ENCODE measurements at regions not wholly inside any gene's neighbourhood (a gene's known extent, or its start where the extent isn't known, plus 50 kb on each side); places are given as distances from the start of the nearest gene placed in this dataset.

DNA sequence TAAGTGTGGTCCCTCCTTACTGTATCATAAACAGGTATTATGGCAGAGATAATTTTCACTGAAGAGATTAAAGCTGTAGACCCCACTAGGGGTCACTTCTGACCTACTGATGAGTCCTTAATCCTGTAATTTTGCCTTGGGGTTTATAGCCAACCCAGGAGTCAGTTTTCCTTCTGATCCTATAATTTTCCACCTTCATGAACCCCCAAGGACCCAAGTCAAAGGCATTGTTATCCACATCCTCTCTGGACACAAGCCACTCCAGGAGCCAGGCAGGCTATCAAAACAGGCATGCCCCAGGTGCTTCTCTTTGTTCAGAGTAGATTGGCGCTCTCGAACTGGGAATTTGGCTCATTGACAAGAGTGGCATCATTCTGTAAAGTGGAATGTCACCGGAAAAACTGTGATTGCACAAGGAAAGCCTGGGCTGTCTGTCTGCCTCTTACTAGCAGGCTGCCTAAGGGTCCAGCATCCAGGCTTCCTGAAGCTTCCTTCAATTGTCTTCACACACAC is 1523.2 kb upstream of the FLRT2 start:
- DNase-seq (ENCODE audit: low read depth in 2 of 3, low spot score in 2 of 3) = no peak

DNA sequence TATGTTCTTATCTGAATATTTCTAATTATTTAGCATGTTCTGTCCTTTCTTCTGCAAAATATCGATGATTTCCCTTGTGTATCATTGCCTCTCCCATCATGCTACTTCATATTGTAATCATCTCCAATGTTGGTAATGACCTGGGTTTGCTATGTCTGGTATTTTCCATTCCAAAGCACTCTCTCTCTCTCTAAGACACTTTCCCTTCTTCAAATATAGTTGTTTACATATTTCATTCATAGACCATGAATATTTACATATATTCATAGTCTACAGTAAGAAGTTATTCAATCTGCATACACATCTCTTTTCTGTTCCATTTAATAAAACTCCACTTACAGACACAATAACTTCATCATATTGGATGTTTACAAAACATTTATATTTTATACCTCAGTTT is 1516.5 kb upstream of the FLRT2 start:
- no peak for DNase-seq (ENCODE audit: low read depth in 2 of 3, low spot score in 2 of 3)

DNA sequence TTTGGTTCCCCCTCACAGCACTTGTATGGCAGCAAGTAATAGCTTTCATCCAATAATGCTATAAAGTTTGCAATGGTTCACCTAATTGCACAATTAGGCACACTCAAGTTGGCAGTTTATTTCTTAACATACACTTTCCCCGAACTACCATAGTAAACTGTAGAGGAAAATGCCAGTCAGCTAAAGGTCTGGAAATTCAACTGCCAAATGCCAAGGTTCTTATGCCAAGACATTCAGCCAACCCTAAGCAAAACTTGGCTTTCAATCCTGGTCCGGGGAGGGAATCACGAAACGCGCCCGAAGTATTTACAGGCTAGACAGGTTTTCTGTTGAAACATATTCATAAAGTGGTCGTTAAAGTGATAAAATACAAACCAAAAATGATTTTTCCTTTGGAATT is 1512.4 kb upstream of the FLRT2 start:
- DNase-seq (ENCODE audit: low read depth in 2 of 3, low spot score in 2 of 3) = no peak

DNA sequence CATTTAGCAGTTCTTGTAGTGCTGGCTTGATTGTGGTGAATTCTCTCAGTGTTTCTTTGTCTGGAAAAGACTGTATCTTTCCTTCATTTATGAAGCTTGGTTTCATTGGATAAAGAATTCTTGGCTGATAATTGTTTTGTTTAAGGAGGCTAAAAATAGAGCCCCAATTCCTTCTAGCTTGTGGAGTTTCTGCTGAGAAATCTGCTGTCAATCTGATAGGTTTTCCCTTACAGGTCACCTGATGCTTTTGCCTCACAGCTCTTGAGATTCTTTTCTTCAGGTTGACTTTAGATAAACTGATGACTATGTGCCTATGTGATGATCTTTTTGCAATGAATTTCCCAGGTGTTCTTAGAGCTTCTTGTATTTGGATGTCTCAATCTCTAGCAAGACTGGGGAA is 1508.5 kb upstream of the FLRT2 start:
- DNase-seq (ENCODE audit: low read depth in 2 of 3, low spot score in 2 of 3) = no peak

DNA sequence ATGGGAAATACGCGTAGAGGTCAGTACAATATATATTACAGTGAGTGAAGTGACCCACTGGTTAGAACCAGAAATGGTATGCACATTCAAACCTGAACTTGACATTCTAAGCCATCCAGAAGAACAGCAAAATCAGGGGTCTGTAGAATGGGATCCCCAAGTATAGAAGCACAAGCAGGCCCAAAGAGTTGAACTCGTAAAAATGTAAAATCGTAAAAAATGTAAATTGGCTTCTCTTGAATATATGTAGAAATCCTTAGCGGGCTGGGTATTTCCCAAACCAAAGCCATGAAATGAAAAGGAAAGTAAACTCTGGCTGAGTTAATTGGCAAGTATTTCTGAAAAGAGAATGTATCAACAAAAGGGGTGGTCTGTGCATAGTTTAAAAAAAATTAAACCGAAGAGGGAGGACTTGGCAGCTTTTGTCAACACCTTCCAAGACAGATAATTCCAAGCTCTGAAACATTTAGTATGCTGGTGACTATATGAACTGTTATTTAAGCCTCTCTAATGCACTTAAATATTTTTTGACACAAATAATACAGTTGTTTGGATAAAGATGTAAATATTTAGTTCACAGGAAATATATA is 1505.6 kb upstream of the FLRT2 start:
- DNase-seq (ENCODE audit: low read depth in 2 of 3, low spot score in 2 of 3) = no peak

DNA sequence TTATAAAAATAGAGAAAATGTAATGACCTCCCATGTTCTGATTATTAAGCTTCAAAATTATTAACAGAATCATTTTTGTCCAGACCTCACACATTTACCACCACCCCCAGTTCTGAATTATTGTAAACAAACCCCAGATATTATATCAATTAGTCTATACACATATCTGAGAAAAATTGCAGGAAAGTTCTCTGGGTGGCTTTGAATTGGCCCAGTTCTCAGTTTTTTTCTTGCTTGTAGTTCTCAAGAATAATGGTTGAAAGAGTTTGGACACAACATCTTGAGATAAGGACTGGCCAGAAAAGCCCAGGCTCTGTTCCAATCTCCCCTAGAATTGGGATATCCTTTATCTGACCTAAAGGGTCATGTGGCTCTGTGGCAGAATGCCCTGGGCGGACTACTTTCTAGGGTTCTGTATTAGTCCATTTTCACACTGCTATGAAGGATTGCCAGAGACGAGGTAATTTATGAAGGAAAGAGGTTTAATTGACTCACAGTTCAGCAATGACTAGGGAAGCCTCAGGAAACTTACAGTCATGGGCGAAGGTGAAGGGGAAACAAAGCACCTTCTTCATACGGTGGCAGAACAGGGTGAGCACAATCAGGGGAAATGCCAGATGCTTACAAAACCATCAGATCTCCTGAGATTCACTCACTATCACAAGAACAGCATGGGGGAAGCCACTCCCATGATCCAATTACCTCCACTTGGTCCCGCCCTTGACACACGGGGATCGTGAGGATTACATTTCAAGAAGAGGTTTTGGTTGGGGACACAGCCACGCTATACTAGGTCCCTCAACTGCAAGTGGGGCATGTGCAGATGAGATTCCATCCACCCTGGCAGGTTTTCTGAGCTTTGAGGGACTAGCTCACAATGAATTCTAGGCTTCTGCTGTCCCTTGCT is 1504.6 kb upstream of the FLRT2 start:
- DNase-seq (ENCODE audit: low read depth in 2 of 3, low spot score in 2 of 3) = no peak

DNA sequence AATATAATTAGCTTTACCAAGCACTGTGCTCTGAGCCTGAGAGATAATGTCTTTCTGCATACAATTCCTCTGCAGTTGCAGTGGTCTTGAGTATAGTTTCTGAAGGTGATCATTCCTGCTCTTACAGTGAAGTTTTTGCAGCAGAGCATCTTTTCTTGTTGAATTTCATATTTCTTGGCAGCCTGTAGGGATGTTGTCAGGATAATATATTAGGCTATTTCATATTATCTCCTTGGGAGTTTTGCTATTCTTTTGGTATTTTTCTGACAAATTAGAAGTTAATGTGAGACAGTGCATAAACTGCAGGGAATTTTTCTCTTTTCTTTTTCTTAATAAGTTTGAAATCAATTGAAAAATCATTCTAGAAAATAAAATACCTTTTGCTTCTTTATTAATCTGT is 1502.6 kb upstream of the FLRT2 start:
- DNase-seq (ENCODE audit: low read depth in 2 of 3, low spot score in 2 of 3) = no peak

DNA sequence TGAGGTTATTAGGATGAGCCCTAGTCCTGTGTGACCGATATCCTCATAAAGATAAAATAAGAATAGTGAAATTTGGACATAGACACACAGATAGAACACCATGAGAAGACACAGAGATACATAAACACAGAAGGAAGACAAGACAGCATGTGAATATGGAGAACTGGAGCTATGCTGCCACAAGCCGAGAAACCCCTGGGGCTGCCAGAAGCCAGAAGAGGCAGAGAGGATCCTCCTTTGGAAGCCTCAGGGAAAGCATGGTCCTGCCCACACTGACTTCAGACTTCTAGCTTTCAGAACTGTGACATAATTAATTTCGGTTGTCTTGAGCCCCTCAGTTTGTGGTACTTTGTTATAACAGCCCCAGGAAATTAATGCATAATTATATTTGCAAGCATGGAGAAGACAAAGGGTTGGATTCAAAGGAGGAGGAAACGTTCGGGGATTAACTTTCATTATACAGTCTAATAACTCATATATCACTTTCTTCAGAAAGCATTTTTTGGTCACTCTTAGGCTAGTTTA is 1501.8 kb upstream of the FLRT2 start:
- DNase-seq (ENCODE audit: low read depth in 2 of 3, low spot score in 2 of 3) = no peak

DNA sequence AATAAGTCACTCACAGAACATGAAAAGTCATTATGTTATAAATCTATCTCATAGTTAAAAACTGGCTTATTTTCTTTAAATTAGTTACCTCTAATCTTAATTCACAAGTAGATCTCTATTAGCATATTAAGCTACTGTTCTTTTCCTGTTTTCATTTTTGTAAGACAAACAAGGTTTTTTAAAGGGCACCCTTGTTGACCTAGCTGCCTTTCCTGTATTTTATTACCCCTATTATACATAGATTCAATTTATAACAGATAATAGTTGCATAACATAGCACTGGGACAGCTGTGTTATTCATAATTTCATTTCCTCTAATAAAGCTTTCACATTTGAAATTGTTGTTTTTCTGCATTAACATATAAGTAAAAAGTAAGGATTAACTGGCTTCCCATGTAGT is 1500.7 kb upstream of the FLRT2 start:
- no peak for DNase-seq (ENCODE audit: low read depth in 2 of 3, low spot score in 2 of 3)

DNA sequence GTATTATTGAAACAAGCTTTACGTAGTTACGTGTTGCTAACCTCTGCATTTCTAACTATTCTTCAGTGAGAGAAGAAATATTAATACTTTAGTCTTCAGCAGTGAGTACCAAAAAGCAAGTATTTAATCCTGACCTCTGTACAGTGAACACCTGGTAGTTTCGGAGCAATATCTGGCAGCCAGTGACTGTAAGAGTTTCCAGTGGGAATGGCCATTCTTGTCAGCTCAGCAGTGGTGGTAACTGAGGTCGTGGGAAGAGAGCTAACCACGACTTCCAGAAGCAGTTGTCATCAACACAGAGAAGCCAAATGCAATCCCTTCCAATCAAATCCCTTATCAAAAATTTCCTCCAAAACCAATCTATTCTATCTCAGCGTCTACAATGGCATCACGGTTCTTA is 1500.2 kb upstream of the FLRT2 start:
- DNase-seq (ENCODE audit: low read depth in 2 of 3, low spot score in 2 of 3) = no peak

DNA sequence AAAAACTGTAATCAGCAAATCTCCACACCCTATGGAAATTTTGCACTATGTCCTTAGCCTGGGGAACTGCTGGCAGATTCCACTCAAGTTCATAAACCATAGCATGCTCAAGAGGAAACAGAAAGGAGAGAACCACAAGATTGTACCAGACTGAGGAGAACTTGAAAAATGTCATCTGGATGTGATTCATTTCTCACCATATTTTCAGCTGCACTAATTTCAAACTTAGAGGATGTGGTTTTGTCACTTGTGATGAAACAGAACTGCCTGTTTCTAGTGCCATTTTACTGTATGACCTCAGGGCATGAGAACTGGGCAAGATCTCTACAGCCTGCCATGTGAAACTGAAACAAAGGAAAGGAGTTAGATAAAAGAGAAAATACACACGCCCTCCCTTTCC is 1493.1 kb upstream of the FLRT2 start:
- no peak for DNase-seq (ENCODE audit: low read depth in 2 of 3, low spot score in 2 of 3)

DNA sequence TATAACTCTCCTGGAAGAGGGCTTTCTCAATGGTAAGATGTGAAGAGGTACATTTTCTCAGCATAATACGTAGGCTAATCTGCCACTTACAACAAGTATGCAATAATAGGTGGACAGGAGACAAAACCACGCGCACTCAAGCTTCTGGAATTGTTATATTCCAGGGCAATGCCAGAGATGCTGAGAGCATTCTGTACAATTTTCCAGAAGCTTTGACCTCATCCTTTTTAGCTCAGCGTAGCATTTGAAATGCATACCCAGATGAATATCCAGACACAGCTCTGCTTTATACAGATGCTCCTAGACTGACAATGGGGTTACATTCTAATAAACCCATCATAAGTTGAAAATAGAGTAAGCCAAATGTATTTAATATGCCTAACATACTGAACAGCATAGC is 1492.4 kb upstream of the FLRT2 start:
- no peak for DNase-seq (ENCODE audit: low read depth in 2 of 3, low spot score in 2 of 3)

DNA sequence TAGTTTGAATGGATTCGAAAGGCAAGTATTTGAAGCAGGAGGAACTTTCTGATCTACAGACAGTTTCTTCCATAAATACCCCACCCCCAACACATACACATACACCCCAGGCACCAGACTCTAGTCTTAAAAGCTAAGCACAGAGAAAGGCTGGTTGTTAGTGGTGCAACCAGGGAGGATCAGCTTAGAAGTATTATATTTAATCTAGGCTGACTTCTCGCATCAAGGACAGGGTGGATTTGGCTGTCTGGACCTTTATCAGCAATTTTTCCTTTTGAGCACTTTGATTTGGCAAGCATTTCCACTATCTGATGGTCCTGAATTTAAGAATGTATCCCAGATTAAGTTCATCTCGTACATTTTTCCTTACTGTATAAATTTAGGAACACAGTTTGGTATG is 1489.8 kb upstream of the FLRT2 start:
- no peak for DNase-seq (ENCODE audit: low read depth in 2 of 3, low spot score in 2 of 3)

DNA sequence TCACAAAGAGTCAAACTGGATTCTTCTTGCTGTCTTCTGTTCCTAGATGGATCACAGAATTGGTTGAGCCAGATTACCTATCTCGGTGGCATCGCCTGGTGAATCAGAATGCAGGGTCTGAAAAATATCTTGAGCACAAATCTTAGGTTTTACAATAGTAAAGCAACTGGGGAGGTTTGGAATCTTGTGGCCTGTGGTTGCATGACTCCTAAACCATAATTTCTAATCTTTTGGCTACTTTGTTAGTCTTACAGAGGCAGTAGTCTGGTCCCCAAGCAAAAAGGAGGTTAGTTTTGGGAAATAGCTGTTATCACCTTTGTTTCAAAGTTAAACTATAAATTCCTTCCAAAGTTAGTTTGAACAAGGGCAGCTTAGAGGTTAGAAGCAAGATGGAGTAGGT is 1488.5 kb upstream of the FLRT2 start:
- no peak for DNase-seq (ENCODE audit: low read depth in 2 of 3, low spot score in 2 of 3)

DNA sequence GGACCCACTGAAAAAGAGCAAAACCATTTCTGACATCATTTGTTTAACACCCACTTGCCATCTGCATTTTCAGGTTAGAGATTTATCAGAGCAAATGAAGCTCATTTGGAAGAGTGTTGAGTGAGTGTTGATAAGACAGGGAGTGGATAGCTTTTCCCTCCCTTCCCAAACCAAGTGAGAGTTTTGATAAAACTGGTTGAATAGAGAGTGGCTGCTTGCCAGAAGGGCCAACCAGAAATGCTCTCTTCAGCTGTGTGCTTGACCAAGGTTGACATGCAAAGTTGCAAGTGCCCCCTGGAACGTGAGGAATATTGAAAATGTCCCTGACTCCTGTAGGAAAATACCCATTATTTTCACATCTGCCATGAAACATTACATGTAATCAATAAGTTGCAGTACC is 1487.0 kb upstream of the FLRT2 start:
- DNase-seq (ENCODE audit: low read depth in 2 of 3, low spot score in 2 of 3) = no peak

DNA sequence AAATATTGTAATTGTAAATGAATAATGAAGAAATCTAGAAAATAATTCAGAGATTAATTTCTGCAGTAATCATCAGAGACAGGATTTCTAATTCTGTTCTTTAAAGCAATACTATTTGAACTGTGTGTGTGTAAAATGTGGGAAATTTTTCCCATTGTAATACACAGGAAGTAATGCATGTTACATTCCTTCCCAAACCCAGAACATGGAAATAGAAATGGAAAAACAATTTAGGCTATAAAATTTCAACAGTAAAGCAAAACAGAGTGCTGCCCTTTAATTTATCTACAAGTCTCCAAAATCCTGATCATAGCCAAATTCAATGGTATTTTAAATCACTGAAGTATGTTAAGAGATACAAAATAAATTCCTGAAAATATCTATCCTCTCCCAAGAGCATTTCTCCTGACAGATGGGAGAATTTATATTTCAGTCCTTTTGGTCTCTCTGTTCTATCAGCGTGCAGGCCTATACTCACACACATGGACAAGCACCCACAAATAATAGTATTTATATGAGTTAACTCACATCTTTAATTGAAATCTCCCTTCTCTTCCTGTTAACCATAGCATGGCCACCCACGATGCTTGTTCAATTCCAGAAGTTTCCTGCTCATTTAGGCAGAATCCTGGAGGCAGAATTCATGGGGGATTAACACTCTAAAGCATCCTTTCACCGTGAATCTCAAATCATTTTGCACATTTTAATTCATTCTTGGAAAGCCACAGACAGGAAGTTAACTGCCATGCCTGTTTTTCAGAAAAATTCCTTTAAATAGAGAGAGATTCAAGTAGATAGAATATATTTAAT is 1465.4 kb upstream of the FLRT2 start:
- DNase-seq (ENCODE audit: low read depth in 2 of 3, low spot score in 2 of 3) = no peak

DNA sequence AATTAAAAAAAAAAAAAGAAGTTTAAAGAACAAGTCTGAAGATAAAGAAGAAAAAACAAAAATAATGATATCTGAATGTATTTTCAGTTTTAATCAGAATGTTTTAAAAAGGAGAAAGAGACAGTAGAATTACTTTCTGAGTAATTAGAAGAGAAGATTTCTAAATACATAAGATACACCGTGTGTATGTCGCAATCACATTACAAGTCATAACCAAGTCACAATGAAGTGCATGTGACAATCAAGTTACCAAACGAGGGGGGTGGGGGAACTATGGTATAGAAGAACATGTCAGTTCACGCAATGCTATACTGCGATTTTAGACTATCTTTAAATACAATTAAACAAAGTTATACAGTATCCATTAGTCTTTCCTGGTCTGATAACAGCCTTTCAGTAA is 1464.1 kb upstream of the FLRT2 start:
- no peak for DNase-seq (ENCODE audit: low read depth in 2 of 3, low spot score in 2 of 3)

DNA sequence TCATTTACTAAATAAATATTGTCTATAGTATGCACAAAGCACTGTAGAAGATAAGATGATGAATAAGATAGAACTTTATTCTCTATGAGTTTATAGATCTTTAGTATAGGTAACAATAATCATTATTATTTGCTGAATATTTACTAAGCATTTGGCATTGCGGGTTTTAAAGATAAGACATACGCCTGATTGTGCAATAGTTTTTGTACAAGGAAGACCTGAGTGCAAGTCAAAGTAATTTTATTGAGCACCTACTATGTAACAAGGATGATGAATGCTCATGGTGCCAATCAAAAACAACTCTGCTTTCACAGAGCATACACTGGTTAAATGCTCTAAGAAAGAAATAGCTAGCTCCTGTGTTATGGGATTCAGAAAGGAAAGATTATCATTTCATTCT is 1461.7 kb upstream of the FLRT2 start:
- DNase-seq (ENCODE audit: low read depth in 2 of 3, low spot score in 2 of 3) = no peak

DNA sequence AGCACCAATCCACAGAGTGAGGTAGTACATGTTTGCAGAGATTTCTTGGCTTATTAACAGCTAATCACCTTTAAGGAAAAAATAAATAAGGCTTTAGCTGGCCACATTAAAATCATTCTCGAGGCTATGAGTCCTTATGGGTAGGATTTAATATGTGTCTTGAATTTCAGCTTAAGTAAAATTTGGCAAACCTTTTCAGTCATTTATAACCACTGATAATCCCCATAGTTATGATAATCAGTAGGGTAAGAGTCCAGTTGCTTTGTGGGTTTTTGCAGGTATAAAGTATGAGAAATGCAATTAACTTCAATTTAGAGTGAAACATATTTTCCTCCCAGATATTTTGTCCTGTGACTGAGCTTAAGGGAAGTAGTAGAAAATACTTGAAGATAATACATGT is 1458.9 kb upstream of the FLRT2 start:
- DNase-seq (ENCODE audit: low read depth in 2 of 3, low spot score in 2 of 3) = no peak

DNA sequence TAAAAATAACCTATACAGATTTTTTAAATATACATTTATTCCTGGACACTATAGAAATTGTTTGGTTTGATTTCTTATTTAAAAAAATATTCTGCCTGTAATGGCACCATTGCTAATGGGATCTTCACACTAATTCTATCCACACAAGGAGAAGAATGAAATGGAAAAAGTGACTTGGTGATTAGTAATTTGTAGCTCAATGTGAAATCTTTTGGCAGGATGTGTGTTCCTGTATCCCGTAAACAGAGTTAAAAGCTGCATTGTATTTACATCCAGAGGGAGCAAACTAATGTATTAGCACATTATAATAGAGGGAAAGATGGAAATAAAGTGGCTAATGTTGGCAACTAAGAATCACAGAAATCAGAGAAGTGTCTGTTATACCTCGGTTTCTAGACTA is 1455.3 kb upstream of the FLRT2 start:
- DNase-seq (ENCODE audit: low read depth in 2 of 3, low spot score in 2 of 3) = no peak

DNA sequence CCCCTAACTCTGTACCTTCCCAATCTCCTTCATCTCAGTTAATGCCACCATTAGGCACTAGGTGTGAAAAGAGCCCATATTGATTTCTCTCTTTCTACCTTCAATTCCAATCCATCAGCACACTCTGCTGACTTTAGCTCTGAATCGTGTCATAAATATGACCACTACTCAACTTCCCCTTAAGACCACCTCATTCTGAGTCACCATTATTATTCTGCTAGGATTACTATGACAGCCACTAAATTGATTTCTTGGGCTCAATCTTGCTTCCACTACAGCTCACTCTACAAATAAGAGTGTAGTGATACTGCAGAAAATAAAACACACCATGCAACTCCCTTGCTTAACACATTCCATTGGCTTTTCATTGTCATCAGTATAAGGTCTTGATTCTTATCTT is 1449.0 kb upstream of the FLRT2 start:
- DNase-seq (ENCODE audit: low read depth in 2 of 3, low spot score in 2 of 3) = no peak

All from activated CD8-positive, alpha-beta memory T cell treated with anti-CD3 and anti-CD28 coated beads for 48 hours (primary cell).